Stomach (tissue), 8 donors: ENCODE measurements at regions not wholly inside any gene's neighbourhood (a gene's known extent, or its start where the extent isn't known, plus 50 kb on each side); places are given as distances from the start of the nearest gene placed in this dataset.
"Not testable (repeated sequence)": the region's sequence is repeated elsewhere in the genome, so short reads cannot be mapped to it uniquely, and the experiment has no call there.

ENCODE experiments used
- DNase-seq, 2 donors: peaks; one replicate each; pipeline versions ENCODE4 v3.0.0 to v3.0.0-alpha.2; 2013 to 2019
- H3K27ac ChIP-seq, 5 donors: fragments of 200-600 bp in 4 of 5; sonication (generic) in 4 of 5; one replicate each; pipeline ENCODE4 v1.5.1; 2013 to 2019; ENCODE audit warnings: mild to moderate bottlenecking in 1 of 5, moderate library complexity in 1 of 5
- H3K27me3 ChIP-seq, 3 donors: fragments of 200-600 bp; sonication (generic); one replicate each; pipeline ENCODE4 v1.5.1; 2017 to 2019; ENCODE audit warnings: mixed run types in 1 of 3
- H3K36me3 ChIP-seq, 4 donors: fragments of 200-600 bp; sonication (generic); 1 replicate in 3 of 4; 2 replicates in 1 of 4; pipeline ENCODE4 v1.5.1; 2016 to 2019
- H3K4me1 ChIP-seq, 4 donors: fragments of 200-600 bp; sonication (generic); one replicate each; pipeline ENCODE4 v1.5.1; 2016 to 2019
- H3K4me3 ChIP-seq, 4 donors: fragments of 200-600 bp; sonication (generic) in 3 of 4; one replicate each; pipeline ENCODE4 v1.5.1; 2016 to 2019; ENCODE audit warnings: mild to moderate bottlenecking in 1 of 4
- H3K9me3 ChIP-seq, 4 donors: fragments of 200-600 bp; sonication (generic); one replicate each; pipeline ENCODE4 v1.5.1; 2016 to 2019
- EP300 ChIP-seq: sonication (generic); formaldehyde crosslinking; IDR thresholded peaks from one replicate; pipeline ENCODE4 v1.6.1; 2017; ENCODE audit warnings: antibody characterized with exemption
- POLR2A ChIP-seq, 4 donors: fragments of 450-650 bp; IDR thresholded peaks; one replicate each; pipeline ENCODE4 v1.6.1; 2016; ENCODE audit warnings: antibody characterized with exemption in 4 of 4, control low read depth in 2 of 4, mild to moderate bottlenecking in 1 of 4, moderate library complexity in 1 of 4
- POLR2AphosphoS5 ChIP-seq, 3 donors: sonication (generic); formaldehyde crosslinking; IDR thresholded peaks; one replicate each; pipeline ENCODE4 v1.6.1; 2016; ENCODE audit warnings: antibody characterized with exemption in 3 of 3
- WGBS, 5 donors: extraction: QIAGEN DNeasy Blood & Tissue Kit in 3 of 5; methylation state at CpG; one replicate each; pipeline versions ENCODE4 v1.1.5 to v1.1.7; 2013 to 2018; 5-methylcytosine and 5-hydroxymethylcytosine counted together
- intact Hi-C: fragments of 100-400 bp; cut with DNase I; formaldehyde crosslinking; loops from one replicate; pipeline ENCODE4 v1.15.1; 2023; ENCODE audit warnings: low total_unique reads
- TF ChIP-seq, protein P1 (sequence below), 7 experiments: fragments of 450-650 bp in 4 of 7; fragments of 200-600 bp in 3 of 7; sonication (generic) in 3 of 7; IDR thresholded peaks; one replicate each; pipeline ENCODE4 v1.5.1; 2016 to 2019; ENCODE audit warnings: antibody characterized with exemption in 7 of 7, control low read depth in 2 of 7, mild to moderate bottlenecking in 1 of 7
- donor health status: healthy with polysubstance abuse.
- donor health status: Bipolar disorder and iron deficiency.
- donor health status: healthy.

DNA sequence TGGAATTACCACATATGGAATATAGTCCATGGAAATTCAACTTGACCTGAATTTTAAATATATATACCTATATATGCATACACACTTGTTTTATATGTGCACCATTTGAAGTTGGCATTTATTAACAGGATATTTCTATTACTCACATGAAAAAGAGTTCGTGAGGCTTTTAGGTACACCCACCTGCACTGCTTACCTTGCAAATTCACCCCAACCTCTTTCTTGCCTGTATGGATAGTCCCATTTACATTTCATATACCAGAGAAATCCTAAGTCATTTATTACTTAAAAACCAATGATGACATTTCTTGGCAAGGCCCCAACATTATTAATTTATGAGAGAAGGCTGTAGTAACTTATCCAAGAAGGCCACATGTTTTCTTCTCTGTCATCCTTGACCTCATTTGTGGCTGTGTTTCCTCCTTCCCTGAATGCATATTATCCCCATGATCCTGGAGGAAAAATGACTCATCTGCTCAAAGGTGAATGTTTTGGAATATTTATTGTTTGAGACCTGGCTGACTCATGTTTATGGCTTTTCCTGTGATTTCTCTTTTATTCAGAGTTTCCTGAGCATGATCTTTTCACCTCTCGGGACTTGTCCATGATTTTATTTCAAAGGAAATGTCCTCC is 62.2 kb upstream of the FAM241A start:
- intact Hi-C loops: no loop called here
- Histone ChIP-seq H3K36me3 (no peaks in the 10 kb centered on the region), H3K27me3 (no peaks in the 10 kb centered on the region), H3K27ac (no peak overlapping the region), H3K4me1 (peaks cover 0 to 4% (median 0%) of the 10 kb centered on the region in 4 donors), H3K9me3 (no peaks in the 10 kb centered on the region), H3K4me3 (no peak overlapping the region)
- 58 to 87% (median 74%) methylated on average over 2 of the region's 2 CpGs for WGBS, 5 donors
- peak in 1 of 2 donors; percentile 58 for DNase-seq
- TF ChIP-seq EP300 (no peak), POLR2AphosphoS5 (IDR thresholded peaks at IDR 0.05) (peak in 1 of 3 donors; percentile 7)

- Histone ChIP-seq H3K36me3 (no peaks in the 10 kb centered on the region), H3K4me3 (no peak overlapping the region), H3K27me3 (no peaks in the 10 kb centered on the region), H3K9me3 (no peaks in the 10 kb centered on the region), H3K27ac (peak overlapping the region in 2 of 5 donors; percentile 17 to 28), H3K4me1 (peaks cover 0 to 4% (median 0%) of the 10 kb centered on the region in 4 donors)
- DNase-seq: no peak
- TF ChIP-seq EP300: no peak
- TF ChIP-seq, protein P1, sequence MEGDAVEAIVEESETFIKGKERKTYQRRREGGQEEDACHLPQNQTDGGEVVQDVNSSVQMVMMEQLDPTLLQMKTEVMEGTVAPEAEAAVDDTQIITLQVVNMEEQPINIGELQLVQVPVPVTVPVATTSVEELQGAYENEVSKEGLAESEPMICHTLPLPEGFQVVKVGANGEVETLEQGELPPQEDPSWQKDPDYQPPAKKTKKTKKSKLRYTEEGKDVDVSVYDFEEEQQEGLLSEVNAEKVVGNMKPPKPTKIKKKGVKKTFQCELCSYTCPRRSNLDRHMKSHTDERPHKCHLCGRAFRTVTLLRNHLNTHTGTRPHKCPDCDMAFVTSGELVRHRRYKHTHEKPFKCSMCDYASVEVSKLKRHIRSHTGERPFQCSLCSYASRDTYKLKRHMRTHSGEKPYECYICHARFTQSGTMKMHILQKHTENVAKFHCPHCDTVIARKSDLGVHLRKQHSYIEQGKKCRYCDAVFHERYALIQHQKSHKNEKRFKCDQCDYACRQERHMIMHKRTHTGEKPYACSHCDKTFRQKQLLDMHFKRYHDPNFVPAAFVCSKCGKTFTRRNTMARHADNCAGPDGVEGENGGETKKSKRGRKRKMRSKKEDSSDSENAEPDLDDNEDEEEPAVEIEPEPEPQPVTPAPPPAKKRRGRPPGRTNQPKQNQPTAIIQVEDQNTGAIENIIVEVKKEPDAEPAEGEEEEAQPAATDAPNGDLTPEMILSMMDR (IDR thresholded peaks at IDR 0.05): no peak
- no peak for TF ChIP-seq POLR2A (IDR thresholded peaks at IDR 0.05)
- TF ChIP-seq POLR2AphosphoS5 (IDR thresholded peaks at IDR 0.05): no peak
- intact Hi-C loops: no loop called here
- WGBS, 5 donors: 62 to 68% (median 65%) methylated on average over 3 of the region's 3 CpGs
Observed at GRCh38 chr4:112083587-112084347, 61.5 kb upstream of the FAM241A start.

DNA sequence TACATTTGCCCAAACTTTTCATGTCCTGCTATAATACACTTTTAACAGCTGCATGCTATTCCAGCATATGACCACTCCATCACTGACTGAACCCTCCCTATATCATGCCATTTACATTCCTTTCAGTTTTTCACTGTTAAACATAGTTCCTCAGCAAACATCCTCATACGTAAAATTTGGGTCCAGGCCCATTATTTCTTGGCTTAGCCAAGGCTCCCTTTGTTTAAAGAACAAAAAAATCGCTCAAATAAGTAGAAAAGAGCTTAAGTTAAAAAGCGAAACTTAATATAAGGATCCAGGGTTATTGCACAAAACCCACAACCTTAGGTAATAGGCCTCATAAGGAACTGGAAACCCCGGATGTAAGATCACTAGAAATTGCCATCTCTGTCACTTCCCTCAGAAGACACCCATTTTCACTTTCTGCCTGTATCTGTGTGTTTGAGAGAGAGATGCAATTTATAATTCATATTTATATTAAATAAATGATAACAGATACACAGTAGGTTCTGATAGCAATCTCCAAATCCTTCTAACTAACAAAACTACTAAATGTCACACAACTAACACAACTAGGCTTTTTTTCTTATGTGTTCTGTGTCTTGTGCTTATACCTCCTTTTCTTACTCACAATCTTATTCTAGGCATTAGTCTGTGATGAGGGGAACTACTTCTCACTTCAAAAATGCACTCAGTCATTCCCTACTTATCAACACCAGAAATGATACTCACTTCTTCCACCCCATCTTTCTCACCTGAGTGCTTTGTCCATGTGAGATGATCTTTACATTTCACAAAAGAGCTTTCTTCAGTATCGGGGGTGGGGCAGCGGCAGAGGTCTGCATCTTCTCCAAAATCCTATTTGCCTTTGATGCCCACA is 59.9 kb upstream of the FAM241A start:
- H3K4me3 ChIP-seq: no peak overlapping the region
- intact Hi-C loops: no loop called here
- H3K36me3 ChIP-seq: no peaks in the 10 kb centered on the region
- H3K27ac ChIP-seq: no peak overlapping the region
- H3K9me3 ChIP-seq: no peaks in the 10 kb centered on the region
- H3K4me1 ChIP-seq: peaks cover 0 to 4% (median 0%) of the 10 kb centered on the region in 4 donors
- no peaks in the 10 kb centered on the region for H3K27me3 ChIP-seq
- peak in 1 of 2 donors; percentile 12 for DNase-seq
- WGBS, 5 donors: 61 to 70% (median 67%) methylated on average over 6 of the region's 6 CpGs
- TF ChIP-seq POLR2A (IDR thresholded peaks at IDR 0.05): no peak
- no peak for TF ChIP-seq POLR2AphosphoS5 (IDR thresholded peaks at IDR 0.05)
- TF ChIP-seq, protein P1 (IDR thresholded peaks at IDR 0.05): no peak
- no peak for TF ChIP-seq EP300

DNA sequence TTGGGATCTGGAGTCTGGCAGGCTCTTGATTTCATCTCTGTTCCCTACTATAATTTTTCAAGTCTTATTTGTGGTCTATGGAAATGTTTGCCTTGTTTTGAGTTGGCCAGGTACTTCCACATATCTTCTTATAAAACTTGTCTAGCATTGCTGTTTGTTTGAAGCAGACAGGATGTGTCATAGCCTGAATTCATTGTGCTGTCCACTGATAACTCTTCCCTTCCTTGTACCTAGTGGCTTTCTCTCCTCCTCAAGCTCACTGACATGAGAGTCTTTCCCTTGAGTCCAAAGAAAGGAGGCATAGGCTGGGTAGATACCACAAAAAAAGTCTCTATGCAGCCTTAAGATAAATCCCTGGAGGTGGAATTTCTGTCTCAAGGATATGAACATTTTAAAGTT is 59.2 kb upstream of the FAM241A start:
- no peak for DNase-seq

GRCh38 chr4:112086661-112087060 is 58.6 kb upstream of the FAM241A start:
- H3K36me3 ChIP-seq, H3K27ac ChIP-seq, H3K27me3 ChIP-seq, H3K4me3 ChIP-seq, DNase-seq, H3K4me1 ChIP-seq, intact Hi-C loops, H3K9me3 ChIP-seq: not testable (repeated sequence)
- WGBS, 5 donors: 80 to 85% (median 82%) methylated on average over 16 to 17 of the region's 17 CpGs

More for the DNA sequence above, 59.2 kb upstream of the FAM241A start:
- Histone ChIP-seq H3K27ac (no peak overlapping the region), H3K4me3 (no peak overlapping the region), H3K9me3 (no peaks in the 10 kb centered on the region), H3K27me3 (no peaks in the 10 kb centered on the region), H3K36me3 (no peaks in the 10 kb centered on the region), H3K4me1 (peaks cover 0 to 4% (median 0%) of the 10 kb centered on the region in 4 donors)
- intact Hi-C loops: no loop called here
- TF ChIP-seq POLR2A (IDR thresholded peaks at IDR 0.05) (no peak), EP300 (no peak), POLR2AphosphoS5 (IDR thresholded peaks at IDR 0.05) (no peak)
- TF ChIP-seq, protein P1 (IDR thresholded peaks at IDR 0.05): no peak

DNA sequence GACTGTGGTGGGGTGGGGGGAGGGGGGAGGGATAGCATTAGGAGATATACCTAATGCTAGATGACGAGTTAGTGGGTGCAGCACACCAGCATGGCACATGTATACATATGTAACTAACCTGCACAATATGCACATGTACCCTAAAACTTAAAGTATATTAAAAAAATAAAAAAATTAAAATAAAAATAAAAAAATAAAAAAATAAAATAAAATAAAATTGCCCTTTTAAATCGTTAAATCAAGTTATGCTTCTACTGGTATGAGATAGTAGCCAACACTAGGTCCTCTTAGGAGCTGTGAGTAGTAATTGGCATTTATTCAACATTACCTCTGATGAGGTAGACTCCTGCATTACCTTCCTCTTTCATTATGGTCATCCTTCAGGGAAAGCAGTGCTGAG is 52.9 kb upstream of the FAM241A start:
- H3K4me3 ChIP-seq, intact Hi-C loops, H3K36me3 ChIP-seq, H3K4me1 ChIP-seq, DNase-seq, H3K9me3 ChIP-seq, H3K27me3 ChIP-seq, H3K27ac ChIP-seq: not testable (repeated sequence)
- 83 to 96% (median 90%) methylated on average over 1 to 2 of the region's 2 CpGs for WGBS, 5 donors
